ENCODE measurements at regions not wholly inside any gene's neighbourhood (a gene's known extent, or its start where the extent isn't known, plus 50 kb on each side); places are given as distances from the start of the nearest gene placed in this dataset.

GRCh38 chr2:4725618-4726017 lies 966.6 kb upstream of the SOX11 start:
- Histone ChIP-seq H3K36me3 (replicated peaks; ENCODE audit: low read depth, low read length) (no peaks in the 10 kb centered on the region), H4K20me1 (ENCODE audit: insufficient read depth, low read length) (no peaks in the 10 kb centered on the region), H3K4me3 (ENCODE audit: low read length) (no peak overlapping the region), H3K4me1 (ENCODE audit: low read length) (no peaks in the 10 kb centered on the region), H3K79me2 (ENCODE audit: low read length) (no peaks in the 10 kb centered on the region), H3K27me3 (ENCODE audit: low read depth, low read length) (no peaks in the 10 kb centered on the region), H3K9me3 (ENCODE audit: insufficient read depth, low read length) (no peaks in the 10 kb centered on the region), H2AFZ (ENCODE audit: low read depth, low read length) (no peak overlapping the region), H3K27ac (ENCODE audit: low read length) (no peak overlapping the region), H3K9ac (ENCODE audit: low read length) (no peak overlapping the region), H3K4me2 (ENCODE audit: low read length) (no peak overlapping the region)
- TF ChIP-seq CTCF (IDR thresholded peaks at IDR 0.05; ENCODE audit: low read depth, low read length) (no peak), EZH2phosphoT487 (IDR thresholded peaks at IDR 0.05; ENCODE audit: low read depth) (no peak)

GRCh38 chr2:4732560-4732959 lies 959.6 kb upstream of the SOX11 start:
- TF ChIP-seq EZH2phosphoT487 (IDR thresholded peaks at IDR 0.05; ENCODE audit: low read depth) (no peak), CTCF (IDR thresholded peaks at IDR 0.05; ENCODE audit: low read depth, low read length) (no peak)
- no peak overlapping the region for H3K27ac ChIP-seq (ENCODE audit: low read length)
- H2AFZ ChIP-seq (ENCODE audit: low read depth, low read length), result no peak overlapping the region
- H3K4me2 ChIP-seq (ENCODE audit: low read length), result no peak overlapping the region
- no peak overlapping the region for H3K9ac ChIP-seq (ENCODE audit: low read length)
- H3K4me3 ChIP-seq (ENCODE audit: low read length), result no peak overlapping the region
- 0 out of 2 replicates have a peak, but pooled peaks cover 2% of the 10 kb centered on the region for H3K9me3 ChIP-seq (ENCODE audit: insufficient read depth, low read length)
- no peaks in the 10 kb centered on the region for H3K4me1 ChIP-seq (ENCODE audit: low read length)
- no peaks in the 10 kb centered on the region for H3K36me3 ChIP-seq (replicated peaks; ENCODE audit: low read depth, low read length)
- no peaks in the 10 kb centered on the region for H3K79me2 ChIP-seq (ENCODE audit: low read length)
- H4K20me1 ChIP-seq (ENCODE audit: insufficient read depth, low read length), result no peaks in the 10 kb centered on the region
- no peaks in the 10 kb centered on the region for H3K27me3 ChIP-seq (ENCODE audit: low read depth, low read length)

- no peaks in the 10 kb centered on the region for H3K9me3 ChIP-seq (ENCODE audit: insufficient read depth, low read length)
- TF ChIP-seq CTCF (IDR thresholded peaks at IDR 0.05; ENCODE audit: low read depth, low read length) (no peak), EZH2phosphoT487 (IDR thresholded peaks at IDR 0.05; ENCODE audit: low read depth) (no peak)
- H3K79me2 ChIP-seq (ENCODE audit: low read length), result no peaks in the 10 kb centered on the region
- H3K36me3 ChIP-seq (replicated peaks; ENCODE audit: low read depth, low read length), result no peaks in the 10 kb centered on the region
- no peak overlapping the region for H2AFZ ChIP-seq (ENCODE audit: low read depth, low read length)
- H3K27ac ChIP-seq (ENCODE audit: low read length), result no peak overlapping the region
- H3K27me3 ChIP-seq (ENCODE audit: low read depth, low read length), result no peaks in the 10 kb centered on the region
- H4K20me1 ChIP-seq (ENCODE audit: insufficient read depth, low read length), result no peaks in the 10 kb centered on the region
- no peaks in the 10 kb centered on the region for H3K4me1 ChIP-seq (ENCODE audit: low read length)
- H3K4me2 ChIP-seq (ENCODE audit: low read length), result no peak overlapping the region
- H3K9ac ChIP-seq (ENCODE audit: low read length), result no peak overlapping the region
- H3K4me3 ChIP-seq (ENCODE audit: low read length), result no peak overlapping the region
Measured at GRCh38 chr2:4745056-4745991, 946.9 kb upstream of the SOX11 start.

GRCh38 chr2:4753721-4754120 lies 938.5 kb upstream of the SOX11 start:
- Histone ChIP-seq H4K20me1 (ENCODE audit: insufficient read depth, low read length) (no peaks in the 10 kb centered on the region), H3K27ac (ENCODE audit: low read length) (no peak overlapping the region), H3K4me1 (ENCODE audit: low read length) (no peaks in the 10 kb centered on the region), H3K9me3 (ENCODE audit: insufficient read depth, low read length) (no peaks in the 10 kb centered on the region), H3K36me3 (replicated peaks; ENCODE audit: low read depth, low read length) (no peaks in the 10 kb centered on the region), H3K79me2 (ENCODE audit: low read length) (no peaks in the 10 kb centered on the region), H3K4me2 (ENCODE audit: low read length) (no peak overlapping the region), H2AFZ (ENCODE audit: low read depth, low read length) (no peak overlapping the region), H3K4me3 (ENCODE audit: low read length) (no peak overlapping the region), H3K27me3 (ENCODE audit: low read depth, low read length) (no peaks in the 10 kb centered on the region), H3K9ac (ENCODE audit: low read length) (no peak overlapping the region)
- TF ChIP-seq EZH2phosphoT487 (IDR thresholded peaks at IDR 0.05; ENCODE audit: low read depth), result no peak
- TF ChIP-seq CTCF (IDR thresholded peaks at IDR 0.05; ENCODE audit: low read depth, low read length), result no peak

Measured in OCI-LY3 (cell line).